ENCODE measurements at regions not wholly inside any gene's neighbourhood (a gene's known extent, or its start where the extent isn't known, plus 50 kb on each side); places are given as distances from the start of the nearest gene placed in this dataset.
"Not testable (repeated sequence)": the region's sequence is repeated elsewhere in the genome, so short reads cannot be mapped to it uniquely, and the experiment has no call there.

DNA sequence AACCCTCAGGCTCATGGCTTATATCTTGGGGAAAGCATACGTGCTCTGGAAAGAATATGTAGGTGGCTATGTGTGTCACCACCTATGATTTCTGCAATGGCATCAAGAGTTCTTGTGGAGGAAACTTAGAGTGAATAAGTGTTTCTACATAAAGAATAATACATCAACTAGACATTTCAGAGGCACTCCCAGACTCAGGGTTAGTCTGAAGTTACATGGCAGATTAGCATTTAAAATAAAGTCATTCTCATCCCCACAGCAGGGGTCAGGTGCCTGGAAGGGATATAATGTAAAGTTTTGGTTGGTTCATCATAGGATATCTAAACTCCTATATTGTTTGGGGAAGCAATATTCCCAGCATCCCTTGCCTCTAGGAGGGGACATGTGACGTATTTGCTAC, 182.1 kb downstream of the PCTP start:
- H3K9me3 ChIP-seq: no peaks in the 10 kb centered on the region
- no peaks in the 10 kb centered on the region for H3K27me3 ChIP-seq (ENCODE audit: low read depth)
- in situ Hi-C loops (cut with MboI; ENCODE audit: low sequenced_read_pairs): no loop called here
- no peaks in the 10 kb centered on the region for H3K4me1 ChIP-seq
- no peak overlapping the region for H3K4me3 ChIP-seq
- DNase-seq (ENCODE audit: low spot score in 2 of 2): no peak
- H3K36me3 ChIP-seq (replicated peaks): no peaks in the 10 kb centered on the region

DNA sequence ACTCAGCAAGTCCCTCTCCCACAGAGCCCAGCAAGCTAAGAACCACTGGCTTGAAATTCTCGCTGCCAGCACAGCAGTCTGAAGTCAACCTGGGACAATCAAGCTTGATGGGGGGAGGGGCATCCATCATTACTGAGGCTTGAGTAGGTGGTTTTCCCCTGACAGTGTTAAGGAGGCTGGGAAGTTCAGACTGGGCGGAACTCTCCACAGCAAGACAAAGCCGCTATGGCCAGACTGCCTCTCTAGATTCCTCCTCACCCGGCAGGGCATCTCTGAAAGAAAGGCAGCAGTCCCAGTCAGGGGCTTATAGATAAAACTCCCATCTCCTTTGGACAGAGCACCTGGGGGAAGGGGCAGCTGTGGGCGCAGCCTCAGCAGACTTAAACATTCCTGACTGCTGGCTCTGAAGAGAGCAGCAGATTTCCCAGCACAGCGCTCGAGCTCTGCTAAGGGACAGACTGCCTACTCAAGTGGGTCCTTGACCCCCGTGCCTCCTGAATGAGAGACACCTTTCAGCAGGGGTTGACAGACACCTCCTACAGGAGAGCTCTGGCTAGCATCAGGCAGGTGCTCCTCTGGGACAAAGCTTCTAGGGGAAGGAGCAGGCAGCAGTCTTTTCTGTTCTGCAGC, 188.4 kb downstream of the PCTP start:
- H3K4me1 ChIP-seq; H3K4me3 ChIP-seq; H3K27me3 ChIP-seq (ENCODE audit: low read depth); DNase-seq (ENCODE audit: low spot score in 2 of 2); in situ Hi-C loops (cut with MboI; ENCODE audit: low sequenced_read_pairs); H3K9me3 ChIP-seq; H3K36me3 ChIP-seq (replicated peaks): not testable (repeated sequence)

DNA sequence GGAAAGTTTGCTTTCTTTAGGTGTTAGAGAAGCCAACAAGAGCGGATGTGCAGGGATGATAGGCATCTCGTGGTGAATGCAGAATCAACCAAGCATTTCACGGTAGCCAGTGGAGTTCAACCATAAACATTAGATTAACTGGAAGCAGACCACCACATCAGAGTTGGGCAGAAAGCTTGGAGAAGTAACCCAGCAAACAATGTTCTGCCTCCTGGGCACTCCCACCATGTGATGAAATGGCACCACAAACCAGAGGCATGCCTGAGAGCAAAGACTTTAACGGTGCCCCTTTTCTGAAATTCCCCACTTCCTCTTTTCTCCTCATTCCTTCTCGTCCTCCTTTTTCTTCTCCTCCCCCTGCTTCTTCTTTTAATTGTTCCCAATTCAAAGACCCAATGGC, 193.5 kb upstream of the ANKFN1 start:
- DNase-seq (ENCODE audit: low spot score in 2 of 2): no peak
- in situ Hi-C loops (cut with MboI; ENCODE audit: low sequenced_read_pairs): no loop called here
- no peaks in the 10 kb centered on the region for H3K36me3 ChIP-seq (replicated peaks)
- no peak overlapping the region for H3K4me3 ChIP-seq
- no peaks in the 10 kb centered on the region for H3K4me1 ChIP-seq
- H3K27me3 ChIP-seq (ENCODE audit: low read depth): no peaks in the 10 kb centered on the region
- no peaks in the 10 kb centered on the region for H3K9me3 ChIP-seq

DNA sequence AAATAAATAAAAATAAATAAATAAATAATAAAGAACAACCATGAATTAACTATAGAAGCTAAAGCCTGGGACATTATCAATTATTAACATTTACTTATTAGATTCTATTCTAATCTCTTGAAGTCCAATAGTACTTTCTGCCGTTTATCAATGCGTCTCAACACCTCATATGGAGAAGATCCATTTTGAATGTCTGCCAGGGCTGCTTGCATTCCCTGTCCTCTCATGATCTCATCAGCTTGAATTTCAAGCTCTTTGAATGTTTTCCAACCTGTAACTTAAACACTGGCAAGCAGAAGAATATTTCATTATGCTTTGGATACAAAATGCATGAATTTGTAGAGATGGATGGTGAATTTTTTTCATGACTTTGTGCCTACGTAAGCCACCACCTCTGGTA, 191.9 kb upstream of the ANKFN1 start:
- Histone ChIP-seq H3K4me3 (no peak overlapping the region), H3K27me3 (ENCODE audit: low read depth) (no peaks in the 10 kb centered on the region), H3K9me3 (no peaks in the 10 kb centered on the region), H3K4me1 (no peaks in the 10 kb centered on the region), H3K36me3 (replicated peaks) (no peaks in the 10 kb centered on the region)
- in situ Hi-C loops (cut with MboI; ENCODE audit: low sequenced_read_pairs): no loop called here
- no peak for DNase-seq (ENCODE audit: low spot score in 2 of 2)

DNA sequence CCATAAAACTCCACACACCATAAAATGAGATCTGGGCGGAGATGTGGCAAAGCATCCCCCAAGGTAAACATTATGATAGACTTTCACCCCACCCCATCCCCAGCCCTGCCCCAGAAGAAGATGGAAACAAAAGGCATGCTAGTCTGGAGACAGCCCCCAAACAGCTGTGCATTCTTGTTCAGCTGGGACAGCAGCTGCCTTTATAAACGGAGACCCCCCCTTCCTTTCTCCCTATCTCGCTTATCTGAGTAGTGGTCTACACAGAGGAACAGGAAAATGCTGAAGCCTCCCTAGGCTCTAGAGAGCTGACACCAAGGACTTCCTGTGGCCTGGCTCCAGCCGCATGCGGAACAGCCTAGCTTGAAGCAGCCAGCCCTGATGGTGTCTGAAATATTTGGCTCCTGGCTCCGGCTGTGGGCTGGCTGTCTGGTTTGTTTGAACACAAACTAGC, 190.3 kb upstream of the ANKFN1 start:
- no peaks in the 10 kb centered on the region for H3K36me3 ChIP-seq (replicated peaks)
- no peaks in the 10 kb centered on the region for H3K4me1 ChIP-seq
- H3K4me3 ChIP-seq: no peak overlapping the region
- H3K27me3 ChIP-seq (ENCODE audit: low read depth): no peaks in the 10 kb centered on the region
- DNase-seq (ENCODE audit: low spot score in 2 of 2): no peak
- no peaks in the 10 kb centered on the region for H3K9me3 ChIP-seq
- in situ Hi-C loops (cut with MboI; ENCODE audit: low sequenced_read_pairs): no loop called here

DNA sequence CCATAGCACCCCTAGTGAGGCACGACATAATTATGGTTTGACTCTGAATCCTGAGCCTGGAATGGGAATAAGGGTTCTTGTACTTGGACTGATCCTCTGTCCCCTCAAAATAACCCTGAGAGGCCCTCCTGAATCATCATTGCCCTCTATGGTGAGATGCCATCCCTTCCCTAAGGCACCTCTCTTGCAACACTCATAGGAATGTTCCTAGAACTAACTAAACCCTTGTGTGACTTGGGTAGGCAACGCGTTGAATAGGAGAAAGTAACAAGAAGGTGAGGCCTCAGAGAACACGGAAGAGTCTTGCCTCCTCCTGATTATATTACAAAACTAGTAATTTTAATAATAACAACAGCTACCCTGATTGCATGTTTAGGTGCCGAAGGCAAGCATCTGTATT, 189.1 kb upstream of the ANKFN1 start:
- in situ Hi-C loops (cut with MboI; ENCODE audit: low sequenced_read_pairs): no loop called here
- Histone ChIP-seq H3K36me3 (replicated peaks) (no peaks in the 10 kb centered on the region), H3K9me3 (no peaks in the 10 kb centered on the region), H3K4me3 (no peak overlapping the region), H3K27me3 (ENCODE audit: low read depth) (no peaks in the 10 kb centered on the region), H3K4me1 (no peaks in the 10 kb centered on the region)
- no peak for DNase-seq (ENCODE audit: low spot score in 2 of 2)

DNA sequence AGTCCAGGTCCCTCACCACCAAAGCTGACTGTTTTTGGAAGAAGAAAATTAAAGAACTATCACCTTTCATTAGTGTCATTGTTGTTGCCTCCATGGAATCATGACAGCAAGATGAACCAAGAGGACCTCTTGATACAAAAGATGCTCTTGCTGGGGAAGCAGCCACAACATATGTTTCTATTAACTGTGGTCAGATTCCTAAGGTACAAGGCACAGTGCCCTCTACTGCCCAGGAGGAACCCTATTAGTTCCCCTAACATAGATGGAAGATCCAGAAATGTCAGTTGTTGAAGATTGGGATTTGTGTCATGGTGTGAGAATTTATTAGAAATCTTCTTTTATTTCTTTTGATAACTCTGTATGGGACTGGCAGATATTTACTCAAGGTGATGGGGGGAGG, 188.2 kb upstream of the ANKFN1 start:
- no peaks in the 10 kb centered on the region for H3K36me3 ChIP-seq (replicated peaks)
- no peaks in the 10 kb centered on the region for H3K9me3 ChIP-seq
- in situ Hi-C loops (cut with MboI; ENCODE audit: low sequenced_read_pairs): no loop called here
- H3K4me3 ChIP-seq: no peak overlapping the region
- no peaks in the 10 kb centered on the region for H3K27me3 ChIP-seq (ENCODE audit: low read depth)
- H3K4me1 ChIP-seq: no peaks in the 10 kb centered on the region
- DNase-seq (ENCODE audit: low spot score in 2 of 2): no peak

DNA sequence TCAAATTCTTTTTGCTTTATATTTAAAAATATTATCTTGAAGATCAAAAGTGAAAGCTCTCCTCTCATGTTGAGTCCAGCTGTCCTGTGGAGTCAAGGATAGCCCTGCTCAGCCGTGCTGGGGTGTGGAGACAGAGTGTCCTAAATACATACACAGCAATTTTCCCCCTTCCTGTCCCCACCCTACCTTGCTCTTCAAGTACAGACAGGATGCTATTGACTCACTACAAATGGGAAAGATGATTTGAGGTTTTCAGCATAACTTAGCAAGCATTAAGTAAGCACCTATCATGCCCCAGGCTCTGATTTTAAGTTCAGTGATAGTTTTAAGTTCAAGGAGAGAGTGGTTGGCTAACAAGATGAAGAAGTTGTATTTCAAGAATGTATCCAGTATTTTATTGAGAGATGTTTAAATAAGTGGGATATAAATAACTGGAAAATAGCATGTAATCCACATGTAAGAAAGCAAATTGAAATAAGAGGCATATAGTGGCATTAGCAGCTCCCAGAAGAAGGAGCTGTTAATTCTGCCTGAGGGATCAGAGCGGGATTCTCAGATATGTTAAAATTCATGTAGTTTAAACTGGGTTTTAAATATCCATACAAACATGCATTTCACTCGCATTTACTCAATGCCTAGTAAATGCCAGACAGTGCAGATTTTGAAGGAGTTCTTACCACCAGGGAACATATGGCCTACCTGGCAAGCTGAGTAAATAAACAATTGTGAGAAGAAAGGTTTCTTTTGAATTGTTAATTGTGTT, 183.5 kb upstream of the ANKFN1 start:
- H3K27me3 ChIP-seq (ENCODE audit: low read depth): no peaks in the 10 kb centered on the region
- H3K4me3 ChIP-seq: no peak overlapping the region
- DNase-seq (ENCODE audit: low spot score in 2 of 2): no peak

DNA sequence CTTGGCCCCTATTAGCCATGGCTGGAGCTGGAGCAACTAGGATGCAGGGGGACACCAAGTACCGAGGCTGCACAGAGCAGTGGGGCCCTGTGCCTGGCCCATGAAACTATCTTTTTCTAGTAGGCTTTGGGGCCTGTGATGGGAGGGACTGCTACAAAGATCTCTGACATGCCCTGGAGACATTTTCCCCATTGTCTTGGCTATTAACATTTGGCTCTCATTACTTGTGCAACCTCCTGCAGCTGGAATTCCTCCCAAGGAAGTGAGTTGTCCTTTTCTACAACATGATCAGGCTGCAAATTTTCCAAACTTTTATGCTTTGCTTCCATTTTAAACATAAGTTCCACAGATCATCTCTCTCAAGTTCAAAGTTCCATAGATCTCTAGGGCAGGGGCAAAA, 174.7 kb upstream of the ANKFN1 start:
- Histone ChIP-seq H3K27me3 (ENCODE audit: low read depth) (no peaks in the 10 kb centered on the region), H3K4me3 (no peak overlapping the region), H3K4me1 (no peaks in the 10 kb centered on the region), H3K36me3 (replicated peaks) (no peaks in the 10 kb centered on the region), H3K9me3 (no peaks in the 10 kb centered on the region)
- no peak for DNase-seq (ENCODE audit: low spot score in 2 of 2)
- in situ Hi-C loops (cut with MboI; ENCODE audit: low sequenced_read_pairs): no loop called here

More for the DNA sequence above, 183.5 kb upstream of the ANKFN1 start:
- no peaks in the 10 kb centered on the region for H3K36me3 ChIP-seq (replicated peaks)
- in situ Hi-C loops (cut with MboI; ENCODE audit: low sequenced_read_pairs): no loop called here
- H3K9me3 ChIP-seq: no peaks in the 10 kb centered on the region
- H3K4me1 ChIP-seq: no peaks in the 10 kb centered on the region

DNA sequence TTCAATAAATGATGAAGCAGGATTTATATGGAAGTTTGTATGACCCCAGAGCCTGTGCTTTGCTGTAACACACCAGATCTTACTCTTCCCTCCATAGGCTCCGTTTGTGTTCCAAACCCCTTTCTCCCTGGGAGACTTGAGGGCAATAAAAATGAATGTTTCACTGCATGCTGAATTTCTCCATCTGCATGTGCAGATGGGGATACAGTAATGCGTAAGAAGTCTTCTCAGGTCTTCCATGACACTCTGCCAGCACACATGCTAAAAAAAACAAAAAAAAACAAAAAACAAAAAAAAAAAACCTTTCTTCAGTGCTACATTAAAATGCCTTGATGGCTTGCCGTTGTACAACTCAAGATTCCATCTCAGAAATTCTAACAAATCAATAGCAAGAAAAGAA, 170.2 kb upstream of the ANKFN1 start:
- Histone ChIP-seq H3K4me1 (no peaks in the 10 kb centered on the region), H3K4me3 (no peak overlapping the region), H3K27me3 (ENCODE audit: low read depth) (no peaks in the 10 kb centered on the region), H3K36me3 (replicated peaks) (no peaks in the 10 kb centered on the region), H3K9me3 (no peaks in the 10 kb centered on the region)
- in situ Hi-C loops (cut with MboI; ENCODE audit: low sequenced_read_pairs): no loop called here
- DNase-seq (ENCODE audit: low spot score in 2 of 2): no peak

DNA sequence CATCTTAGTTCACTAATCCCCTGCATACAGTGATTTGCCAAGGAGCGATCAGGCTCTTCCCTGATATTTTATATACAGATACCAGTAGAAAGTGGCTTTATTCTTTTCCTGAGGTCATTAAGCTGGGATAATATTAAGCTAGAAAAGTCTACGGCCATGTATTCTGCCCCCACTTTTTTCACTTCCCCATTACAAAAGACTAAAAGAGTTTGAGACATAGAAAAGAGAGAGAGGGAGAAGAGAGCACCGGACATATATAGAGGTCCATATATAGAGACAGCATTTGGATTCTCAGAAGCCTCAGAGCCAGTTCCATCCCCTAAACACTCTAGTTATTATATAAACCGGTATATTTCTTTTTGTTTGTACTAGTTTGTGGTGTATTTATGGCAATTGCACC, 166.5 kb upstream of the ANKFN1 start:
- Histone ChIP-seq H3K4me3 (no peak overlapping the region), H3K9me3 (no peaks in the 10 kb centered on the region), H3K27me3 (ENCODE audit: low read depth) (no peaks in the 10 kb centered on the region), H3K36me3 (replicated peaks) (no peaks in the 10 kb centered on the region), H3K4me1 (no peaks in the 10 kb centered on the region)
- in situ Hi-C loops (cut with MboI; ENCODE audit: low sequenced_read_pairs): no loop called here
- DNase-seq (ENCODE audit: low spot score in 2 of 2): no peak

DNA sequence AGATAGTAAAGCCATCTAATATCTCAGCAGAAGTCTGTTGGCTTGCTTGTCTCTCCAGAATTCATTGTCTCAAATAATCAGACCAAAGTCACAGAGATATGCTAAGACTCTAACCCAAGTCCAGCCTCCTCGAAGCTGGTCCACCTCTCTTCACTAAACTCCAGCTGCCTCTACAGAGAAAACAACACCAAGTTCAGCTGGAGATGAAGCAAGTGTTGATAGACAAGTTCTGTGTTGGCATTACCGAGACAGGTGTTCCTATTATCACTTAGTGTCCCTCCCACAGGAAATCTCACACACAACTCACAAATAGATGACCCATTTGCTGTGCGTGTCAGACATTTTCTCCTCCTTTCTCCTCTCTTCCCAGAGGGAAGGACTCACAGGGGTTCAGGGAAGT, 164.4 kb upstream of the ANKFN1 start:
- Histone ChIP-seq H3K4me1 (no peaks in the 10 kb centered on the region), H3K4me3 (no peak overlapping the region), H3K27me3 (ENCODE audit: low read depth) (no peaks in the 10 kb centered on the region), H3K9me3 (no peaks in the 10 kb centered on the region), H3K36me3 (replicated peaks) (no peaks in the 10 kb centered on the region)
- in situ Hi-C loops (cut with MboI; ENCODE audit: low sequenced_read_pairs): no loop called here
- no peak for DNase-seq (ENCODE audit: low spot score in 2 of 2)

DNA sequence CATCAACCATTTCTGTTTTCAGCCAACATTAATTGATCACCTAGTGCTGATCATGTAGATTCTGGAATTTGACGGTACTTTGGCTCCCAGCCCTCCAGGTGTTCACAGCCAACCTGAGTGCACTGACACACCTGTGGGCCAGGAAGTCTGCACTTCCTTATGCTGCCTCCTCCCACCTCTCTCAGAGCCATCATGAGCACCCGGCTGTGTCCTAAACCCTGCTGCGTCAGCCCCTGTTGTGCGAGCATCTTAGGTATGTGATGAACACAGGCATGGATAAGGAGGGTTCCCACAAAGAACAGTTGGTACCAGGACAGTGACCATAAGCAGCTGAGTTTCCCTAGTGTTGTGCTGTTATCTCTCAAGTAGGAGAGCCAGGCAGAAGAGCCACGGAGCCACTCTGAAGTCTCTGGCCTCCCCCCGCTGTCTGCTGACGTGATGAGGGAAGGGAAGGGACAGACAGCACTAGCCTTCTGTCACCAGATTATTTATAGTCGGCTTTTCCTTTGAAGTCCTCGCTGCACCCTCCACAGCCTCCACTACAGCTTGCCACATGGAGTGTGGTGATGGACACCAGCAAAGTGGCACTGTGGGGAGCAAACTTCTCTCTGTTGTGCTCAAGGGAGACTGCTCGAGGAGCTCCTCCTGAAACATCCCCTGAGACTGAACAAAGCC, 162.8 kb upstream of the ANKFN1 start:
- Histone ChIP-seq H3K27me3 (ENCODE audit: low read depth) (no peaks in the 10 kb centered on the region), H3K9me3 (no peaks in the 10 kb centered on the region), H3K4me1 (no peaks in the 10 kb centered on the region), H3K36me3 (replicated peaks) (no peaks in the 10 kb centered on the region), H3K4me3 (no peak overlapping the region)
- in situ Hi-C loops (cut with MboI; ENCODE audit: low sequenced_read_pairs): no loop called here
- DNase-seq (ENCODE audit: low spot score in 2 of 2): no peak

DNA sequence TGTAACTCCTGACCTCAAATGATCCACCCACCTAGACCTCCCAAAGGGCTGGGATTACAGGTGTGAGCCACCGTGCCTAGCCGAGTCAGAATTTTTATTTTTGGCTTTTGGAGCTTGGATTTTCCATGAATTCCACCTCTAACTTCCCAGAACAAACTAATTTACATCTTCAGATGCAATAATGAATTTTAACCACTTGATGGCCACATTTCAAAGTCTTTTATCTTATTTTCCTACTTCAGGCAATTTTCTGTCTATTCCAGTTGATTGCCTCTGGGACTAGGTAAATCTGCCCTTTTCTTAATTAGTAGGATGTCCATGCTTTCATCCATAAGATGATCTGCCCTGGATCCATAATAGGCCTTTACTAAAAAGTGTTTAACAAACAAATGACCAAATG, 156.4 kb upstream of the ANKFN1 start:
- no peak for DNase-seq (ENCODE audit: low spot score in 2 of 2)
- Histone ChIP-seq H3K4me1 (no peaks in the 10 kb centered on the region), H3K9me3 (no peaks in the 10 kb centered on the region), H3K27me3 (ENCODE audit: low read depth) (no peaks in the 10 kb centered on the region), H3K36me3 (replicated peaks) (no peaks in the 10 kb centered on the region), H3K4me3 (no peak overlapping the region)
- in situ Hi-C loops (cut with MboI; ENCODE audit: low sequenced_read_pairs): no loop called here
